Stimulated activated CD8-positive, alpha-beta memory T cell treated with anti-CD3 and anti-CD28 coated beads, Interleukin-12 subunit alpha, Interleukin-12 subunit beta, amount 100 ng/mL, for 4 hours (primary cell): ENCODE measurements at regions not wholly inside any gene's neighbourhood (a gene's known extent, or its start where the extent isn't known, plus 50 kb on each side); places are given as distances from the start of the nearest gene placed in this dataset.
"Not testable (repeated sequence)": the region's sequence is repeated elsewhere in the genome, so short reads cannot be mapped to it uniquely, and the experiment has no call there.

ENCODE experiments used
- DNase-seq: peaks from one replicate; pipeline ENCODE4 v3.0.0-alpha.2; 2020; ENCODE audit warnings: low read depth

GRCh38 chr4:58063404-58064160 lies 953.4 kb upstream of the IGFBP7 start:
- DNase-seq = no peak

GRCh38 chr4:58061967-58062366 lies 951.8 kb upstream of the IGFBP7 start:
- DNase-seq = no peak

- no peak for DNase-seq
These were observed 940.3 kb upstream of the IGFBP7 start for GRCh38 chr4:58050439-58050838.

- DNase-seq = no peak
These were observed 938.3 kb upstream of the IGFBP7 start for GRCh38 chr4:58048491-58048890.

- no peak for DNase-seq
These were observed 932.0 kb upstream of the IGFBP7 start for GRCh38 chr4:58042176-58042575.

- DNase-seq = no peak
These were observed 883.8 kb upstream of the IGFBP7 start for GRCh38 chr4:57993944-57994343.

GRCh38 chr4:57989430-57989829 lies 879.2 kb upstream of the IGFBP7 start:
- no peak for DNase-seq

GRCh38 chr4:57985161-57985560 lies 875.0 kb upstream of the IGFBP7 start:
- no peak for DNase-seq

GRCh38 chr4:57981123-57981522 lies 870.9 kb upstream of the IGFBP7 start:
- DNase-seq = no peak

- no peak for DNase-seq
These were observed 864.6 kb upstream of the IGFBP7 start for GRCh38 chr4:57974821-57975220.

- no peak for DNase-seq
These were observed 863.6 kb upstream of the IGFBP7 start for GRCh38 chr4:57973819-57974218.

- no peak for DNase-seq
These were observed 861.1 kb upstream of the IGFBP7 start for GRCh38 chr4:57971261-57971660.

GRCh38 chr4:57966987-57967760 lies 857.0 kb upstream of the IGFBP7 start:
- DNase-seq = no peak

GRCh38 chr4:57965431-57965830 lies 855.2 kb upstream of the IGFBP7 start:
- not testable (repeated sequence) for DNase-seq

- no peak for DNase-seq
These were observed 835.1 kb upstream of the IGFBP7 start for GRCh38 chr4:57945298-57945697.

- no peak for DNase-seq
These were observed 833.5 kb upstream of the IGFBP7 start for GRCh38 chr4:57943682-57944081.

- DNase-seq = not testable (repeated sequence)
These were observed 827.1 kb upstream of the IGFBP7 start for GRCh38 chr4:57937326-57937725.

GRCh38 chr4:57926311-57926710 lies 816.1 kb upstream of the IGFBP7 start:
- DNase-seq = no peak

- no peak for DNase-seq
These were observed 814.8 kb upstream of the IGFBP7 start for GRCh38 chr4:57924951-57925350.

GRCh38 chr4:57916479-57916878 lies 806.3 kb upstream of the IGFBP7 start:
- DNase-seq = no peak

- DNase-seq = no peak
These were observed 801.0 kb upstream of the IGFBP7 start for GRCh38 chr4:57911203-57911602.

- no peak for DNase-seq
These were observed 800.0 kb upstream of the IGFBP7 start for GRCh38 chr4:57910151-57910550.

GRCh38 chr4:57905965-57906364 lies 795.8 kb upstream of the IGFBP7 start:
- DNase-seq = no peak

GRCh38 chr4:57877047-57877458 lies 766.9 kb upstream of the IGFBP7 start:
- no peak for DNase-seq
